HCT116 (cell line): ENCODE measurements at regions not wholly inside any gene's neighbourhood (a gene's known extent, or its start where the extent isn't known, plus 50 kb on each side); places are given as distances from the start of the nearest gene placed in this dataset.
"Not testable (repeated sequence)": the region's sequence is repeated elsewhere in the genome, so short reads cannot be mapped to it uniquely, and the experiment has no call there.

Experiments used
- ATAC-seq: fragments of 200-7000 bp; cut with Tn5 transposase; 2 replicates; pipeline ENCODE4 v1.9.1; 2020; ENCODE audit warnings: mild to moderate bottlenecking, moderate library complexity
- BruUV-seq: library from RNA; stranded (reverse); fragments of 400-500 nt; replicated peaks from 2 replicates; lab custom pipeline; 2021; lab: Mats Ljungman, UMichigan
- CTCF ChIA-PET: fragments of 300-600 bp; sonication (Branson Sonifier 250); formaldehyde crosslinking; loops from one replicate; lab custom pipeline; 2021; ENCODE audit warnings: antibody characterized with exemption; lab: Charles Lee
- POLR2A ChIA-PET: fragments of 300-600, 350-600 bp; sonication (Branson Sonifier 250); formaldehyde crosslinking; loops from one replicate; lab custom pipeline; 2021; ENCODE audit warnings: antibody characterized with exemption; lab: Charles Lee
- RAD21 ChIA-PET, 2 experiments: fragments of 300-600 bp; sonication (Branson Sonifier 250); formaldehyde crosslinking; loops; one replicate each; lab custom pipeline; 2023; ENCODE audit warnings: low total read pairs in 2 of 2; ENCODE audit not compliant: uncharacterized antibody in 2 of 2, unreplicated experiment in 2 of 2, low non-redundant PET in 1 of 2; lab: Charles Lee
- DNase-seq: peaks from one replicate; pipeline ENCODE4 v3.0.0-alpha.2; 2010; ENCODE audit warnings: low read depth, low spot score
- H2AFZ ChIP-seq: fragments of 200-600 bp; shearing (Covaris generic), sonication (generic); 2 replicates; pipeline ENCODE4 v1.6.1; 2017; ENCODE audit warnings: low read depth, mixed run types, mixed read lengths, antibody characterized with exemption, low read length; ENCODE audit not compliant: poor library complexity, severe bottlenecking
- H3K27ac ChIP-seq: 2 replicates; pipeline ENCODE4 v1.5.1; 2012; ENCODE audit warnings: low read depth, low read length
- H3K27me3 ChIP-seq: fragments of 200-600 bp; sonication (generic); 2 replicates; pipeline ENCODE4 v1.6.1; 2016; ENCODE audit warnings: mixed run types, low read length, mixed read lengths; ENCODE audit not compliant: insufficient read depth
- H3K36me3 ChIP-seq, 2 experiments: fragments of 200-500 bp in 1 of 2; fragments of 200-600 bp in 1 of 2; sonication (Bioruptor generic) in 1 of 2; sonication (generic) in 1 of 2; 2 replicates each; pipeline versions ENCODE4 v1.5.1 to v1.6.1; 2014 to 2016; ENCODE audit warnings: low read length in 2 of 2, inconsistent platforms in 1 of 2, mixed read lengths in 1 of 2, mixed run types in 1 of 2; ENCODE audit not compliant: insufficient read depth in 2 of 2, control insufficient read depth in 1 of 2
- H3K4me1 ChIP-seq, 2 experiments: fragments of 200-600 bp in 1 of 2; sonication (generic) in 1 of 2; 2 replicates each; pipeline versions ENCODE4 v1.5.1 to v1.6.1; 2012 to 2017; ENCODE audit warnings: low read length in 2 of 2, inconsistent platforms in 1 of 2, mild to moderate bottlenecking in 1 of 2, mixed read lengths in 1 of 2, mixed run types in 1 of 2, moderate library complexity in 1 of 2; ENCODE audit not compliant: insufficient read depth in 2 of 2, control insufficient read depth in 1 of 2
- H3K4me2 ChIP-seq: fragments of 200-600 bp; sonication (generic); 2 replicates; pipeline ENCODE4 v1.6.1; 2017; ENCODE audit warnings: mixed run types, low read length, mixed read lengths
- H3K4me3 ChIP-seq, 2 experiments: fragments of 200-600 bp in 1 of 2; sonication (generic) in 1 of 2; replicated peaks in 1 of 2; 2 replicates each; pipeline ENCODE4 v1.5.1; 2011 to 2016; ENCODE audit warnings: low read length in 2 of 2, control low read depth in 1 of 2, low read depth in 1 of 2, mild to moderate bottlenecking in 1 of 2, mixed read lengths in 1 of 2, mixed run types in 1 of 2
- H3K79me2 ChIP-seq: fragments of 200-600 bp; sonication (generic); 2 replicates; pipeline ENCODE4 v1.6.1; 2017; ENCODE audit warnings: mild to moderate bottlenecking, mixed run types, low read length, moderate library complexity, mixed read lengths; ENCODE audit not compliant: insufficient read depth
- H3K9ac ChIP-seq: fragments of 200-600 bp; sonication (generic); 2 replicates; pipeline ENCODE4 v1.6.1; 2016; ENCODE audit warnings: low read length, mixed read lengths
- H3K9me2 ChIP-seq: fragments of 200-600 bp; sonication (generic), shearing (Covaris generic); 2 replicates; pipeline ENCODE4 v1.6.1; 2017; ENCODE audit warnings: mixed run types, mild to moderate bottlenecking, moderate library complexity; ENCODE audit not compliant: insufficient read depth
- H3K9me3 ChIP-seq, 2 experiments: fragments of 200-500 bp in 1 of 2; fragments of 200-600 bp in 1 of 2; sonication (Bioruptor generic) in 1 of 2; sonication (generic) in 1 of 2; 2 replicates each; pipeline ENCODE4 v1.6.1; 2014 to 2017; ENCODE audit warnings: low read length in 2 of 2, mixed read lengths in 2 of 2, inconsistent platforms in 1 of 2, low read depth in 1 of 2, mild to moderate bottlenecking in 1 of 2, mixed run types in 1 of 2, moderate library complexity in 1 of 2; ENCODE audit not compliant: control insufficient read depth in 1 of 2, insufficient read depth in 1 of 2
- H4K20me1 ChIP-seq: fragments of 200-600 bp; sonication (generic), shearing (Covaris generic); 2 replicates; pipeline ENCODE4 v1.6.1; 2017; ENCODE audit warnings: mixed run types, mild to moderate bottlenecking, moderate library complexity; ENCODE audit not compliant: insufficient read depth
- FOSL1 ChIP-seq: IDR thresholded peaks from 2 replicates; pipeline ENCODE4 v1.6.1; 2012; ENCODE audit warnings: low read depth
- JUND ChIP-seq: IDR thresholded peaks from 2 replicates; pipeline ENCODE4 v1.6.1; 2012
- SRF ChIP-seq: IDR thresholded peaks from 2 replicates; pipeline ENCODE4 v1.6.1; 2012; ENCODE audit warnings: low read depth
- intact Hi-C: fragments of 100-400 bp; cut with micrococcal nuclease; formaldehyde crosslinking; loops from 2 replicates; pipeline ENCODE4 v1.10.0; 2022

- H3K36me3 ChIP-seq, H3K79me2 ChIP-seq, H3K9me3 ChIP-seq, POLR2A ChIA-PET, H3K27ac ChIP-seq, H3K9ac ChIP-seq, H4K20me1 ChIP-seq, BruUV-seq, H3K9me2 ChIP-seq, H3K4me3 ChIP-seq, H3K27me3 ChIP-seq, H2AFZ ChIP-seq, RAD21 ChIA-PET, CTCF ChIA-PET, intact Hi-C loops: not testable (repeated sequence)
- ATAC-seq = peak; percentile 96
- Histone ChIP-seq H3K4me1 (peaks cover 5 to 12% of the 10 kb centered on the region in 2 experiments; a peak in 3 of 4 replicates), H3K4me2 (peak overlapping the region; percentile 38)
- TF ChIP-seq FOSL1 = peak; percentile 67
- TF ChIP-seq SRF = peak; percentile 47; the same call in 1 of the 2 replicates
- TF ChIP-seq JUND = peak; percentile 57; the same call in 1 of the 2 replicates
- peak; percentile 32 for DNase-seq
Observed at GRCh38 chr5:62233083-62234046, 72.6 kb upstream of the KIF2A start.

- DNase-seq, H3K36me3 ChIP-seq, H3K79me2 ChIP-seq, H3K9me3 ChIP-seq, H3K9ac ChIP-seq, H3K27me3 ChIP-seq, H3K9me2 ChIP-seq, H4K20me1 ChIP-seq, H3K27ac ChIP-seq, H2AFZ ChIP-seq, H3K4me3 ChIP-seq, H3K4me2 ChIP-seq, CTCF ChIA-PET, ATAC-seq, intact Hi-C loops, POLR2A ChIA-PET, BruUV-seq, RAD21 ChIA-PET: not testable (repeated sequence)
- peaks cover 5 to 12% of the 10 kb centered on the region in 2 experiments; a peak in 3 of 4 replicates for H3K4me1 ChIP-seq
Observed at GRCh38 chr5:62236593-62236992, 69.4 kb upstream of the KIF2A start.

GRCh38 chr5:62237944-62238343 lies 68.1 kb upstream of the KIF2A start:
- H3K27ac ChIP-seq, H3K79me2 ChIP-seq, H2AFZ ChIP-seq, H3K36me3 ChIP-seq, H3K27me3 ChIP-seq, H3K4me1 ChIP-seq, RAD21 ChIA-PET, BruUV-seq, ATAC-seq, H3K4me2 ChIP-seq, H3K9me2 ChIP-seq, POLR2A ChIA-PET, H3K9me3 ChIP-seq, CTCF ChIA-PET, DNase-seq, H3K4me3 ChIP-seq, H4K20me1 ChIP-seq, H3K9ac ChIP-seq, intact Hi-C loops: not testable (repeated sequence)

- H2AFZ ChIP-seq, H3K27me3 ChIP-seq, intact Hi-C loops, POLR2A ChIA-PET, H4K20me1 ChIP-seq, H3K36me3 ChIP-seq, H3K4me1 ChIP-seq, ATAC-seq, H3K9ac ChIP-seq, H3K9me3 ChIP-seq, H3K79me2 ChIP-seq, H3K4me2 ChIP-seq, BruUV-seq, H3K27ac ChIP-seq, H3K4me3 ChIP-seq, RAD21 ChIA-PET, H3K9me2 ChIP-seq, CTCF ChIA-PET, DNase-seq: not testable (repeated sequence)
Observed at GRCh38 chr5:62238584-62238983, 67.4 kb upstream of the KIF2A start.
